ENCODE measurements at regions not wholly inside any gene's neighbourhood (a gene's known extent, or its start where the extent isn't known, plus 50 kb on each side); places are given as distances from the start of the nearest gene placed in this dataset.

GRCh38 chr15:87756072-87756471 lies 500.5 kb downstream of the NTRK3 start:
- peaks cover 0 to 24% (median 4%) of the 10 kb centered on the region in 4 donors for H3K4me1 ChIP-seq
- H3K27ac ChIP-seq: no peak overlapping the region
- H3K27me3 ChIP-seq: peaks cover 0 to 4% (median 0%) of the 10 kb centered on the region in 3 donors
- H3K9me3 ChIP-seq: no peaks in the 10 kb centered on the region
- no peak for DNase-seq
- TF ChIP-seq CTCF (IDR thresholded peaks at IDR 0.05) (no peak), POLR2AphosphoS5 (IDR thresholded peaks at IDR 0.05) (no peak), EP300 (IDR thresholded peaks at IDR 0.05) (no peak), POLR2A (IDR thresholded peaks at IDR 0.05) (no peak)
- WGBS, 5 donors: 60 to 81% (median 73%) methylated on average over 3 of the region's 3 CpGs
- H3K4me3 ChIP-seq: no peak overlapping the region
- intact Hi-C loops (cut with DNase I; ENCODE audit: low total_unique reads): no loop called here
- no peaks in the 10 kb centered on the region for H3K36me3 ChIP-seq

- no peak for DNase-seq
- peaks cover 0 to 24% (median 4%) of the 10 kb centered on the region in 4 donors for H3K4me1 ChIP-seq
- H3K27ac ChIP-seq: no peak overlapping the region
- intact Hi-C loops (cut with DNase I; ENCODE audit: low total_unique reads): no loop called here
- H3K36me3 ChIP-seq: no peaks in the 10 kb centered on the region
- H3K27me3 ChIP-seq: peaks cover 0 to 4% (median 0%) of the 10 kb centered on the region in 3 donors
- 36 to 72% (median 54%) methylated on average over 4 of the region's 4 CpGs for WGBS, 5 donors
- H3K4me3 ChIP-seq: no peak overlapping the region
- TF ChIP-seq POLR2A (IDR thresholded peaks at IDR 0.05): no peak
- no peak for TF ChIP-seq CTCF (IDR thresholded peaks at IDR 0.05)
- TF ChIP-seq EP300 (IDR thresholded peaks at IDR 0.05): no peak
- no peak for TF ChIP-seq POLR2AphosphoS5 (IDR thresholded peaks at IDR 0.05)
- H3K9me3 ChIP-seq: no peaks in the 10 kb centered on the region
These were observed 501.3 kb downstream of the NTRK3 start for GRCh38 chr15:87755226-87755625.

- H3K36me3 ChIP-seq: no peaks in the 10 kb centered on the region
- no peak for DNase-seq
These were observed 503.0 kb downstream of the NTRK3 start for GRCh38 chr15:87753539-87753938.

GRCh38 chr15:87752250-87752951 lies 504.1 kb downstream of the NTRK3 start:
- Histone ChIP-seq H3K27ac (no peak overlapping the region), H3K36me3 (no peaks in the 10 kb centered on the region), H3K4me1 (peaks cover 0 to 24% (median 4%) of the 10 kb centered on the region in 4 donors), H3K4me3 (no peak overlapping the region), H3K9me3 (no peaks in the 10 kb centered on the region), H3K27me3 (no peaks in the 10 kb centered on the region)
- DNase-seq: peak in 1 of 2 donors; percentile 62
- WGBS, 5 donors: 41 to 56% (median 52%) methylated on average over 5 of the region's 5 CpGs
- intact Hi-C loops (cut with DNase I; ENCODE audit: low total_unique reads): no loop called here
- TF ChIP-seq EP300 (IDR thresholded peaks at IDR 0.05) (no peak), CTCF (IDR thresholded peaks at IDR 0.05) (no peak), POLR2AphosphoS5 (IDR thresholded peaks at IDR 0.05) (no peak), POLR2A (IDR thresholded peaks at IDR 0.05) (no peak)

More at GRCh38 chr15:87753539-87753938, 503.0 kb downstream of the NTRK3 start:
- Histone ChIP-seq H3K4me1 (peaks cover 0 to 24% (median 4%) of the 10 kb centered on the region in 4 donors), H3K9me3 (no peaks in the 10 kb centered on the region), H3K27ac (no peak overlapping the region), H3K27me3 (peaks cover 0 to 1% (median 0%) of the 10 kb centered on the region in 3 donors), H3K4me3 (no peak overlapping the region)
- WGBS, 5 donors: 68 to 86% (median 73%) methylated on average over 11 of the region's 11 CpGs
- intact Hi-C loops (cut with DNase I; ENCODE audit: low total_unique reads): no loop called here
- no peak for TF ChIP-seq CTCF (IDR thresholded peaks at IDR 0.05)
- no peak for TF ChIP-seq POLR2AphosphoS5 (IDR thresholded peaks at IDR 0.05)
- TF ChIP-seq POLR2A (IDR thresholded peaks at IDR 0.05): no peak
- no peak for TF ChIP-seq EP300 (IDR thresholded peaks at IDR 0.05)
